Stomach (tissue), 4 donors: ENCODE measurements at regions not wholly inside any gene's neighbourhood (a gene's known extent, or its start where the extent isn't known, plus 50 kb on each side); places are given as distances from the start of the nearest gene placed in this dataset.

Experiments used
- CTCF ChIP-seq, 7 experiments: fragments of 450-650 bp in 4 of 7; fragments of 200-600 bp in 3 of 7; sonication (generic) in 3 of 7; IDR thresholded peaks; one replicate each; pipeline ENCODE4 v1.5.1; 2016 to 2019; ENCODE audit warnings: antibody characterized with exemption in 7 of 7, control low read depth in 2 of 7, mild to moderate bottlenecking in 1 of 7
- EP300 ChIP-seq: sonication (generic); formaldehyde crosslinking; IDR thresholded peaks from one replicate; pipeline ENCODE4 v1.6.1; 2017; ENCODE audit warnings: antibody characterized with exemption
- POLR2A ChIP-seq, 4 donors: fragments of 450-650 bp; IDR thresholded peaks; one replicate each; pipeline ENCODE4 v1.6.1; 2016; ENCODE audit warnings: antibody characterized with exemption in 4 of 4, control low read depth in 2 of 4, mild to moderate bottlenecking in 1 of 4, moderate library complexity in 1 of 4

DNA sequence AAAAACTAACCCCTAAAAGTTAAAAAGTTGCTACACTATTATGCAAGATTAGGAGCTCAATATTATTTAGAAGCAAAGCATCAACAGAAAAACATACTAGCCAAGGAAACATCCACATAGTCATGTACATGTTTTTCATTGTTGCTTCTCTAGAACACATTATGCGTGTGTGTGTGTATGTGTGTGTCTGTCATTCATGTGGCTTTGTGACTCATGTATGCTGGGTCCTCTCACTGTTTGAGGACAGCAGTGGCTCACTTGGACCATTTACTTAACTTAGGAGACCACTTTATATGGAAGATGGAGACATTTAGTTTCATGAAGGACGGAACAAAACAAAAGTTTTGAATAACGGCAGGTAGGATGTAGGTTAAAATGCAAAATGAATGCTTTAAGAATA is 219.4 kb upstream of the THBS1 start:
- no peak for TF ChIP-seq EP300
- no peak for TF ChIP-seq CTCF (IDR thresholded peaks at IDR 0.05)
- TF ChIP-seq POLR2A (IDR thresholded peaks at IDR 0.05), result no peak
